IMR-90 (cell line): ENCODE measurements at regions not wholly inside any gene's neighbourhood (a gene's known extent, or its start where the extent isn't known, plus 50 kb on each side); places are given as distances from the start of the nearest gene placed in this dataset.

ENCODE experiments used
- ATAC-seq: fragments of 200-7000 bp; cut with Tn5 transposase; 2 replicates; pipeline ENCODE4 v1.9.1; 2020; ENCODE audit warnings: low read depth, mild to moderate bottlenecking, moderate library complexity
- BruUV-seq: library from RNA; stranded (reverse); fragments of 400-500 nt; replicated peaks from 2 replicates; lab custom pipeline; 2021; lab: Mats Ljungman, UMichigan
- CTCF ChIA-PET: fragments of 300-600 bp; formaldehyde crosslinking; extraction: SDS; loops from one replicate; lab custom pipeline; 2021; ENCODE audit warnings: antibody characterized with exemption; lab: Yijun Ruan, JAX
- POLR2A ChIA-PET: fragments of 300-600 bp; sonication (Branson Sonifier 250); formaldehyde crosslinking; loops from one replicate; lab custom pipeline; 2022; ENCODE audit warnings: antibody characterized with exemption; ENCODE audit not compliant: unreplicated experiment; lab: Charles Lee
- DNase-seq: peaks from one replicate; pipeline ENCODE4 v3.0.0; 2013
- H2AFZ ChIP-seq: replicated peaks from 2 replicates; pipeline ENCODE3; 2013; ENCODE audit warnings: low read length, mild to moderate bottlenecking; ENCODE audit not compliant: poor library complexity
- H2AK5ac ChIP-seq: 2 replicates; pipeline ENCODE4 v1.6.1; 2013; ENCODE audit warnings: low read depth, low read length, inconsistent platforms
- H2AK9ac ChIP-seq: replicated peaks from 2 replicates; pipeline ENCODE3; 2013; ENCODE audit warnings: mild to moderate bottlenecking, low read depth, low read length, moderate library complexity; ENCODE audit not compliant: poor library complexity
- H2BK120ac ChIP-seq: 2 replicates; pipeline ENCODE4 v1.6.1; 2013; ENCODE audit warnings: low read depth, low read length, inconsistent platforms
- H2BK15ac ChIP-seq: 3 replicates; pipeline ENCODE4 v1.6.1; 2013; ENCODE audit warnings: low read depth, low read length, inconsistent platforms
- H2BK20ac ChIP-seq: 2 replicates; pipeline ENCODE4 v1.6.1; 2013; ENCODE audit warnings: low read depth, mild to moderate bottlenecking, inconsistent platforms, low read length, moderate library complexity
- H2BK5ac ChIP-seq: 2 replicates; pipeline ENCODE4 v1.6.1; 2013; ENCODE audit warnings: mild to moderate bottlenecking, low read depth, low read length, inconsistent platforms; ENCODE audit not compliant: poor library complexity, severe bottlenecking
- H3K14ac ChIP-seq: replicated peaks from 2 replicates; pipeline ENCODE4 v1.6.1; 2013; ENCODE audit warnings: low read depth, low read length, inconsistent platforms
- H3K18ac ChIP-seq: 2 replicates; pipeline ENCODE4 v1.6.1; 2013; ENCODE audit warnings: low read depth, low read length, control low read depth
- H3K23ac ChIP-seq: 2 replicates; pipeline ENCODE4 v1.6.1; 2013; ENCODE audit warnings: low read depth, low read length, inconsistent platforms
- H3K27ac ChIP-seq: 2 replicates; pipeline ENCODE4 v1.5.1; 2013; ENCODE audit warnings: mild to moderate bottlenecking, control low read depth, low read length; ENCODE audit not compliant: insufficient read depth
- H3K27me3 ChIP-seq: 2 replicates; pipeline ENCODE4 v1.6.1; 2013; ENCODE audit warnings: low read length; ENCODE audit not compliant: control insufficient read depth, insufficient read depth
- H3K36me3 ChIP-seq: 2 replicates; pipeline ENCODE4 v1.6.1; 2013; ENCODE audit warnings: low read length, mixed read lengths; ENCODE audit not compliant: control insufficient read depth, insufficient read depth
- H3K4ac ChIP-seq: 2 replicates; pipeline ENCODE4 v1.6.1; 2013; ENCODE audit warnings: low read depth, low read length, inconsistent platforms
- H3K4me1 ChIP-seq: 2 replicates; pipeline ENCODE4 v1.6.1; 2013; ENCODE audit warnings: low read length, mixed read lengths; ENCODE audit not compliant: control insufficient read depth, insufficient read depth
- H3K4me2 ChIP-seq: 2 replicates; pipeline ENCODE4 v1.6.1; 2013; ENCODE audit warnings: low read depth, mild to moderate bottlenecking, control low read depth, low read length, moderate library complexity
- H3K4me3 ChIP-seq: 2 replicates; pipeline ENCODE4 v1.5.1; 2013; ENCODE audit warnings: low read depth, mild to moderate bottlenecking, control low read depth, low read length, moderate library complexity; ENCODE audit not compliant: insufficient read depth
- H3K56ac ChIP-seq: 2 replicates; pipeline ENCODE4 v1.6.1; 2013; ENCODE audit warnings: low read length, inconsistent platforms; ENCODE audit not compliant: insufficient read depth; ENCODE audit errors: extremely low read depth
- H3K79me1 ChIP-seq, 2 experiments: 2 replicates each; pipeline ENCODE4 v1.6.1; 2013; ENCODE audit warnings: low read length in 2 of 2, inconsistent platforms in 1 of 2, low read depth in 1 of 2
- H3K9ac ChIP-seq: 2 replicates; pipeline ENCODE4 v1.6.1; 2013; ENCODE audit warnings: low read depth, low read length, control low read depth
- H3K9me1 ChIP-seq: 2 replicates; pipeline ENCODE4 v1.6.1; 2013; ENCODE audit warnings: low read length, inconsistent platforms; ENCODE audit not compliant: insufficient read depth
- H3K9me3 ChIP-seq: 2 replicates; pipeline ENCODE4 v1.6.1; 2013; ENCODE audit warnings: low read length; ENCODE audit not compliant: control insufficient read depth, insufficient read depth
- H4K20me1 ChIP-seq: 2 replicates; pipeline ENCODE4 v1.6.1; 2013; ENCODE audit warnings: low read length, inconsistent platforms; ENCODE audit not compliant: insufficient read depth
- H4K5ac ChIP-seq: 2 replicates; pipeline ENCODE4 v1.6.1; 2013; ENCODE audit warnings: mild to moderate bottlenecking, low read depth, low read length, control low read depth
- H4K8ac ChIP-seq, 2 experiments: 2 replicates each; pipeline ENCODE4 v1.6.1; 2013; ENCODE audit warnings: low read depth in 2 of 2, low read length in 2 of 2, control low read depth in 1 of 2, inconsistent platforms in 1 of 2
- H4K91ac ChIP-seq: 2 replicates; pipeline ENCODE4 v1.6.1; 2013; ENCODE audit warnings: low read depth, low read length, inconsistent platforms; ENCODE audit not compliant: insufficient read depth
- BHLHE40 ChIP-seq: fragments of 150-350 bp; IDR thresholded peaks from 2 replicates; pipeline ENCODE4 v1.6.1; 2016; ENCODE audit warnings: mild to moderate bottlenecking, low read depth, low read length
- CEBPB ChIP-seq: IDR thresholded peaks from 2 replicates; pipeline ENCODE4 v1.6.1; 2012; ENCODE audit warnings: low read depth, low read length, improper control_type of control experiment
- CHD1 ChIP-seq: IDR thresholded peaks from 2 replicates; pipeline ENCODE4 v1.6.1; 2012; ENCODE audit warnings: low read depth, low read length, improper control_type of control experiment
- ELK1 ChIP-seq: fragments of 150-350 bp; IDR thresholded peaks from 2 replicates; pipeline ENCODE4 v1.6.1; 2016; ENCODE audit warnings: low read depth, mild to moderate bottlenecking, low read length, moderate library complexity, borderline replicate concordance
- FOS ChIP-seq: fragments of 150-350 bp; IDR thresholded peaks from 2 replicates; pipeline ENCODE4 v1.6.1; 2016; ENCODE audit warnings: low read depth, low read length
- MAFK ChIP-seq: IDR thresholded peaks from 2 replicates; pipeline ENCODE4 v1.6.1; 2012; ENCODE audit warnings: low read depth, low read length, improper control_type of control experiment
- MAZ ChIP-seq: IDR thresholded peaks from 2 replicates; pipeline ENCODE4 v1.6.1; 2012; ENCODE audit warnings: low read depth, mild to moderate bottlenecking, low read length, improper control_type of control experiment, moderate library complexity, borderline replicate concordance
- MXI1 ChIP-seq: IDR thresholded peaks from 2 replicates; pipeline ENCODE4 v1.6.1; 2012; ENCODE audit warnings: low read depth, mild to moderate bottlenecking, low read length, moderate library complexity, borderline replicate concordance
- NFE2L2 ChIP-seq: fragments of 150-350 bp; IDR thresholded peaks from 2 replicates; pipeline ENCODE4 v1.6.1; 2016; ENCODE audit warnings: low read depth, mild to moderate bottlenecking, low read length
- POLR2A ChIP-seq: IDR thresholded peaks from 2 replicates; pipeline ENCODE4 v1.6.1; 2012; ENCODE audit warnings: mild to moderate bottlenecking, low read depth, low read length
- RAD21 ChIP-seq: IDR thresholded peaks from 2 replicates; pipeline ENCODE4 v1.6.1; 2012; ENCODE audit warnings: low read length, improper control_type of control experiment
- RCOR1 ChIP-seq: IDR thresholded peaks from 2 replicates; pipeline ENCODE4 v1.6.1; 2012; ENCODE audit warnings: mild to moderate bottlenecking, low read length, improper control_type of control experiment; ENCODE audit not compliant: insufficient replicate concordance
- RFX5 ChIP-seq: IDR thresholded peaks from 2 replicates; pipeline ENCODE4 v1.8.0; 2012; ENCODE audit warnings: low read depth, mild to moderate bottlenecking, low read length, moderate library complexity
- SMC3 ChIP-seq: fragments of 150-350 bp; IDR thresholded peaks from 2 replicates; pipeline ENCODE4 v1.6.1; 2016; ENCODE audit warnings: low read depth, mild to moderate bottlenecking, antibody characterized with exemption, low read length, moderate library complexity
- WGBS, 2 experiments: methylation state at CpG; one replicate each; pipeline versions ENCODE4 v1.1.5 to v1.1.7; 2013; ENCODE audit warnings: missing lambda C conversion rate in 2 of 2; ENCODE audit not compliant: insufficient read length in 1 of 2; ENCODE audit errors: extremely low coverage in 2 of 2; 5-methylcytosine and 5-hydroxymethylcytosine counted together
- dilution Hi-C: fragments of 300-500 bp; cut with HindIII; formaldehyde crosslinking; loops from one replicate; pipeline ENCODE4 v1.14.3; 2018; ENCODE audit warnings: low sequenced_read_pairs; ENCODE audit not compliant: unreplicated experiment
- in situ Hi-C: fragments of 300-500 bp; cut with MboI; formaldehyde crosslinking; loops from 3 replicates; pipeline ENCODE4 v1.14.3; 2019; ENCODE audit warnings: low sequenced_read_pairs, inconsistent platforms, mixed read lengths
- intact Hi-C: fragments of 100-400 bp; cut with micrococcal nuclease; formaldehyde crosslinking; loops from 2 replicates; pipeline ENCODE4 v1.10.0; 2022
- TF ChIP-seq, protein P1 (sequence below): conservative IDR thresholded peaks from 2 replicates; pipeline ENCODE4 v1.5.1; 2012; ENCODE audit warnings: mild to moderate bottlenecking, low read depth, low read length, improper control_type of control experiment
- TF ChIP-seq, protein P2 (sequence below): fragments of 150-350 bp; IDR thresholded peaks from 2 replicates; pipeline ENCODE4 v1.6.1; 2017; ENCODE audit warnings: mild to moderate bottlenecking, antibody characterized with exemption, low read length, low read depth

- no peak for ATAC-seq
- WGBS, 2 experiments = no CpG with 5 or more reads among the region's 4 CpGs
Measured at GRCh38 chr10:55266797-55267196, 465.8 kb upstream of the PCDH15 start.

More at GRCh38 chr10:55266797-55267196, 465.8 kb upstream of the PCDH15 start:
- no peaks in the 10 kb centered on the region for H3K4me1 ChIP-seq
- intact Hi-C loops (loop anchor here (10.0 kb wide), 1 partner anchor 1662 kb away; no protein-coding TSS in a partner anchor), in situ Hi-C loops (no loop called here), dilution Hi-C loops (no loop called here)
- H4K5ac ChIP-seq = no peak overlapping the region
- H3K27me3 ChIP-seq = no peaks in the 10 kb centered on the region
- H3K36me3 ChIP-seq = no peaks in the 10 kb centered on the region
- ChIA-PET POLR2A (no interaction called here), CTCF (no interaction called here)
- no peaks in the 10 kb centered on the region for H3K9me1 ChIP-seq
- H3K9ac ChIP-seq = no peak overlapping the region
- H4K91ac ChIP-seq = no peak overlapping the region
- no TSS peak for BruUV-seq
- H3K56ac ChIP-seq = no peak overlapping the region
- no peak for TF ChIP-seq RFX5
- TF ChIP-seq NFE2L2 = no peak
- TF ChIP-seq POLR2A = no peak
- no peak for TF ChIP-seq MAFK
- no peak for TF ChIP-seq MXI1
- TF ChIP-seq, protein P1, sequence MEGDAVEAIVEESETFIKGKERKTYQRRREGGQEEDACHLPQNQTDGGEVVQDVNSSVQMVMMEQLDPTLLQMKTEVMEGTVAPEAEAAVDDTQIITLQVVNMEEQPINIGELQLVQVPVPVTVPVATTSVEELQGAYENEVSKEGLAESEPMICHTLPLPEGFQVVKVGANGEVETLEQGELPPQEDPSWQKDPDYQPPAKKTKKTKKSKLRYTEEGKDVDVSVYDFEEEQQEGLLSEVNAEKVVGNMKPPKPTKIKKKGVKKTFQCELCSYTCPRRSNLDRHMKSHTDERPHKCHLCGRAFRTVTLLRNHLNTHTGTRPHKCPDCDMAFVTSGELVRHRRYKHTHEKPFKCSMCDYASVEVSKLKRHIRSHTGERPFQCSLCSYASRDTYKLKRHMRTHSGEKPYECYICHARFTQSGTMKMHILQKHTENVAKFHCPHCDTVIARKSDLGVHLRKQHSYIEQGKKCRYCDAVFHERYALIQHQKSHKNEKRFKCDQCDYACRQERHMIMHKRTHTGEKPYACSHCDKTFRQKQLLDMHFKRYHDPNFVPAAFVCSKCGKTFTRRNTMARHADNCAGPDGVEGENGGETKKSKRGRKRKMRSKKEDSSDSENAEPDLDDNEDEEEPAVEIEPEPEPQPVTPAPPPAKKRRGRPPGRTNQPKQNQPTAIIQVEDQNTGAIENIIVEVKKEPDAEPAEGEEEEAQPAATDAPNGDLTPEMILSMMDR = no peak
- TF ChIP-seq RCOR1 = no peak
- TF ChIP-seq BHLHE40 = no peak
- no peak for TF ChIP-seq ELK1
- no peak for TF ChIP-seq FOS
- no peak for TF ChIP-seq CEBPB
- no peak for TF ChIP-seq MAZ
- no peak for TF ChIP-seq SMC3
- TF ChIP-seq CHD1 = no peak
- TF ChIP-seq RAD21 = no peak
- TF ChIP-seq, protein P2, sequence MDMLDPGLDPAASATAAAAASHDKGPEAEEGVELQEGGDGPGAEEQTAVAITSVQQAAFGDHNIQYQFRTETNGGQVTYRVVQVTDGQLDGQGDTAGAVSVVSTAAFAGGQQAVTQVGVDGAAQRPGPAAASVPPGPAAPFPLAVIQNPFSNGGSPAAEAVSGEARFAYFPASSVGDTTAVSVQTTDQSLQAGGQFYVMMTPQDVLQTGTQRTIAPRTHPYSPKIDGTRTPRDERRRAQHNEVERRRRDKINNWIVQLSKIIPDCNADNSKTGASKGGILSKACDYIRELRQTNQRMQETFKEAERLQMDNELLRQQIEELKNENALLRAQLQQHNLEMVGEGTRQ = no peak
- H3K4me2 ChIP-seq = no peak overlapping the region
- DNase-seq = no peak
- H3K14ac ChIP-seq = no peak overlapping the region
- H4K8ac ChIP-seq = no peak overlapping the region
- no peak overlapping the region for H2AFZ ChIP-seq
- H2AK9ac ChIP-seq = no peak overlapping the region
- no peak overlapping the region for H3K18ac ChIP-seq
- H3K4me3 ChIP-seq = no peak overlapping the region
- H3K23ac ChIP-seq = no peak overlapping the region
- H2BK120ac ChIP-seq = no peak overlapping the region
- H2BK5ac ChIP-seq = no peak overlapping the region
- no peak overlapping the region for H2BK20ac ChIP-seq
- H3K9me3 ChIP-seq = no peaks in the 10 kb centered on the region; the same call in 1 of the 2 replicates
- H3K27ac ChIP-seq = no peak overlapping the region
- H2BK15ac ChIP-seq = no peak overlapping the region
- no peak overlapping the region for H3K4ac ChIP-seq
- H3K79me1 ChIP-seq = no peaks in the 10 kb centered on the region
- H2AK5ac ChIP-seq = no peak overlapping the region
- H4K20me1 ChIP-seq = no peaks in the 10 kb centered on the region
